Activated T-cell treated with anti-CD3 and anti-CD28 coated beads, Interleukin-2, amount 50 U/mL, for 24 hours (primary cell): ENCODE measurements at regions not wholly inside any gene's neighbourhood (a gene's known extent, or its start where the extent isn't known, plus 50 kb on each side); places are given as distances from the start of the nearest gene placed in this dataset.

Experiments used
- DNase-seq: peaks from one replicate; pipeline ENCODE4 v3.0.0-alpha.2; 2020
- H3K27ac Mint-ChIP-seq: 2 replicates; pipeline ENCODE4 v1.8.0; 2020; ENCODE audit warnings: mild to moderate bottlenecking, mixed read lengths
- H3K27me3 Mint-ChIP-seq: 2 replicates; pipeline ENCODE4 v1.8.0; 2020; ENCODE audit warnings: mixed read lengths
- H3K36me3 Mint-ChIP-seq: 2 replicates; pipeline ENCODE4 v1.8.0; 2020; ENCODE audit warnings: low read depth, mixed read lengths
- H3K4me1 Mint-ChIP-seq: 2 replicates; pipeline ENCODE4 v1.8.0; 2020; ENCODE audit warnings: low read depth, mixed read lengths
- H3K4me3 Mint-ChIP-seq: 2 replicates; pipeline ENCODE4 v1.8.0; 2020; ENCODE audit warnings: mild to moderate bottlenecking, moderate library complexity, mixed read lengths
- H3K9me3 Mint-ChIP-seq: 2 replicates; pipeline ENCODE4 v1.8.0; 2020; ENCODE audit warnings: mixed read lengths

DNA sequence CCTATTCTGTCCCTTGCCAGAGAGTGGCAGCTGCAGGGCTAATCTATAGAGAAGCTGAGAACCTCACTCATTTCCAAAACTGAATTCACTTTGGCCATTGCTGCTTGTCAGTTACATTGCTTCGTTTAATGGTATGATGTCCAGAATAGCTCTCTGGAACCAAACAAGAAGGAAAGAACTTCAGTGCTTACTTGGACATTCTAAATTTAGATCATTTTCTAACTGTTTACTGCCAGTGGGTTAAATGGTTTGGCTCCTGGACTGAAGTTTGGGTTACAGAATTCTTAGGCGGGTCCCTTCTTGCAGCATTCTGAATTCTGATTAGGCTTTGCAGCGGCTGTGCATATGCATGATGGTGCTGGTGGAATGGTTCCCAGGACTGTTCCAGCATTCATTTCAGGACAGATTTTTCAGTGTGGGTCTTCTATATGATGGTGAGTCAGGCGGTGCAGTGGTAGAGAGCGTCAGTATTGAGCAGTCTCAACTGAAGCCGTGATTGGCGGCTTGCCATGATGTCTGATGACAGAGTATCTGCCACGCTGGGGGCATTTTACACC is 148.7 kb downstream of the DYRK2 start:
- Mint-ChIP-seq H3K27me3 (no peaks in the 10 kb centered on the region), H3K27ac (no peak overlapping the region), H3K9me3 (no peaks in the 10 kb centered on the region), H3K36me3 (no peaks in the 10 kb centered on the region), H3K4me1 (peaks cover 21% of the 10 kb centered on the region), H3K4me3 (no peak overlapping the region)
- no peak for DNase-seq

DNA sequence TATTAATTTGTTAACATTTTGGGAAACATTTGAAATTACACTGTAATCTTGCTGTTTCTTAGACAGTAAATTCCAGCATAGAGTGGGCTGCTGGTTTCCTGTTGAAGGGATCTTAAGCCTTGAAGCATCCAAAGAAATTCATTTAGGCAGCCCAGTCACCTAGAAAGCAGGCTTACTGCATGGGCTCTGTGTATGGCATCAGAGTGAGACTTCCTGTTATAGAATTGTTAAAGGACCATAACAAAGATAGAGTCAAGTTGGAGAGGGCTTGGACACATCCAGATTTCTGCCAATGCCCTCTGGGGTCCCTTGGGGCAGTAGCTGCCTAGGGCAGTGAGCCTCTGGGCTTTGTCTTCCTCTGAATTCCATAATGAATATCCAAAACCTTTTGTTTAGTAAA is 149.2 kb downstream of the DYRK2 start:
- no peak overlapping the region for H3K4me3 Mint-ChIP-seq
- H3K36me3 Mint-ChIP-seq, result no peaks in the 10 kb centered on the region
- H3K4me1 Mint-ChIP-seq, result peaks cover 23% of the 10 kb centered on the region
- H3K9me3 Mint-ChIP-seq, result no peaks in the 10 kb centered on the region
- no peak for DNase-seq
- H3K27ac Mint-ChIP-seq, result no peak overlapping the region
- no peaks in the 10 kb centered on the region for H3K27me3 Mint-ChIP-seq

DNA sequence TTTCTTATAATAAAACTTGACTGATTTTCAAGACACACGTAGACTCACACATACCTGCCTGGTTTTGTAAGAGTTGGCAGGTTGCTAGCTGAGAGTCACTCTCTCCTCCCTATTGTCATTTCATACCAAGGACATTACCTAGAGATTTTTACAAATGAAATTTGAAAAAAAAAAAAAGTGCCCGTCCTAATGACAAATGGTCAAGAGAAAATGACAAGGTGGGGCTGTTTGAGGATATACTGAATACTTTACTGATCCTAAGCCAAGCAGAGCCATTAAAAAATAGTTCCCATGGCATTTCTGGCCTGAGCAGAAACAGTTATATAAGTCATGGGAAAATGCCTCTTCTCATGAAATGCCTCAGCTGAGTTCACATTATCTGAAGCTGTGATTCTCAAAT is 150.2 kb downstream of the DYRK2 start:
- H3K4me1 Mint-ChIP-seq, result peaks cover 25% of the 10 kb centered on the region
- no peaks in the 10 kb centered on the region for H3K9me3 Mint-ChIP-seq
- DNase-seq, result no peak
- no peak overlapping the region for H3K4me3 Mint-ChIP-seq
- H3K27me3 Mint-ChIP-seq, result no peaks in the 10 kb centered on the region
- no peaks in the 10 kb centered on the region for H3K36me3 Mint-ChIP-seq
- H3K27ac Mint-ChIP-seq, result no peak overlapping the region

- Mint-ChIP-seq H3K4me1 (peaks cover 32% of the 10 kb centered on the region), H3K27ac (no peak overlapping the region), H3K36me3 (no peaks in the 10 kb centered on the region), H3K9me3 (no peaks in the 10 kb centered on the region), H3K27me3 (no peaks in the 10 kb centered on the region), H3K4me3 (no peak overlapping the region)
- DNase-seq, result no peak
Measured at GRCh38 chr12:67802731-67803130, 154.2 kb downstream of the DYRK2 start.

DNA sequence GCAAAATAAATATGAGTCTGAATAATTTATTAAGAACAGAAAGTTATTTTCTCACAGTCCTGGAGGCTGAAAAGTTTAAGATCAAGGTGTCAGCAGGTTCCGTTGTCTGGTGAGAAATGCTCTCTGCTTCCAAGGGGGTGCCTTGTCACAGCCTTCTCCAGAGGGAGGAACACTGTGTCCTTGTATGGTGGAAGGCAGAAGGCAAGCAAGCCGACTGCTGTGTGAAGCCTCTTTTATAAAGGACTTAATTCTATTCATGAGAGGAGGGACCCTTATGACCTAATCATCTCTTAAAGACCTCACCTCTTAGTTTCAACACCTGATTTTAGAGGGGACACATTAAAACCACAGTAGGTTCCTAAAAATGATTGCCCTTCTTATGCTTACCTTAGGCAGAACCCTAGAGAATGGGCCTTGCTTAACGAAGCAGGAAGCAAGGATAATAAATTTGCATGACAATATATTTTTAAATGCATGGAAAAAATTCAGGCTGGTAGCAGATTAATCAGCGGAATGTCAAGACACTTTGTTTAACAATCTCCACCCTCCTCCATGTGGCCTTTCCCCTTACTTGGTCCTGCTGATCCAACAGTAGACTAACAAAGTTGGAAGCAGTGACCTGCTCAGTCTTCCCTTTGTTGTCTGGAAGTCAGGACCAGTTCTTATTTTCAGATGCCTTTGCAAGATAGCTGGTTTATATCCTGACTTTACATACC is 154.9 kb downstream of the DYRK2 start:
- DNase-seq, result no peak
- Mint-ChIP-seq H3K27ac (no peak overlapping the region), H3K36me3 (no peaks in the 10 kb centered on the region), H3K27me3 (no peaks in the 10 kb centered on the region), H3K4me3 (no peak overlapping the region), H3K4me1 (peaks cover 39% of the 10 kb centered on the region), H3K9me3 (no peaks in the 10 kb centered on the region)

DNA sequence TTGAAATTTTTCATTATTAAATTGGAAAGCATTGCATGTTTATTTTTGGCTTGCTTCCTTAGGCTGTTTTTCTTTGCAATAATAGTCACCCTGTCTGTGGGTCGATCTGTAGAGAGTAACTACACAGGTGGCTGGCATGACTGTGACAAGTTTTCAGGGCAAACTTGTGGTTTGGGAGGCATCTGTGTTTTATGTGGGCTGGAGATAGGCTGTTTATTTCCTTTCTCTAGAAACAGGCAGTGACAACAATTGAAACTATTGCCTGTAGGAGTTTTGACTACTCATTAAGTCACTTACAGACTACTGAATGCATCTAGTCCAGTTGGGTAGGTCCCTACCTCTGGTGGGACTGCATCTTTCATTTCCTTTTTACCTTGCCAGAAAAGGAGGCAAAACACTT is 155.6 kb downstream of the DYRK2 start:
- H3K9me3 Mint-ChIP-seq, result no peaks in the 10 kb centered on the region
- H3K4me1 Mint-ChIP-seq, result peaks cover 38% of the 10 kb centered on the region
- H3K27me3 Mint-ChIP-seq, result no peaks in the 10 kb centered on the region
- H3K36me3 Mint-ChIP-seq, result no peaks in the 10 kb centered on the region
- H3K4me3 Mint-ChIP-seq, result no peak overlapping the region
- DNase-seq, result no peak
- no peak overlapping the region for H3K27ac Mint-ChIP-seq

- Mint-ChIP-seq H3K4me3 (no peak overlapping the region), H3K9me3 (peaks cover 5% of the 10 kb centered on the region), H3K36me3 (no peaks in the 10 kb centered on the region), H3K4me1 (peaks cover 35% of the 10 kb centered on the region), H3K27me3 (no peaks in the 10 kb centered on the region), H3K27ac (no peak overlapping the region)
- DNase-seq, result no peak
Measured at GRCh38 chr12:67807814-67808213, 159.3 kb downstream of the DYRK2 start.

DNA sequence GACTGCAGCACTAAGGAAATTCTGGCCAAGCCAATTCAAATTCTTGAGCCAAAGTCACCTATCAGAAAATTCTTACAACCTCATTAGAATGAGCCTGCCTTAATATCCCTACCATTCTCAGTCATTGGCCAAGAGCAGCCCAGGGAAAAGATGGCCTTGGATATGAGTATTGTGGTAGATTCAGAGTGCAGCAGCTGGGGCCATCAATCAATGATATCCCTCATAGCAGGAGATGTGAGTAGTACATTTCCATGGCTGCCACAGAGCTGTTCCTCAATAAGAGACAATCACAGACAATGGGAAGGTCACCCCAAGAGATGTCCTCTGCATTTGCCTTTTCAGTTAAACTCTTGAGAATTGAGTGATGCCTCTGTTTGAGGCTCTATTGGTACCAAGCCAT is 161.6 kb downstream of the DYRK2 start:
- Mint-ChIP-seq H3K27me3 (no peaks in the 10 kb centered on the region), H3K4me1 (peaks cover 39% of the 10 kb centered on the region), H3K36me3 (peaks cover 4% of the 10 kb centered on the region), H3K4me3 (no peak overlapping the region), H3K9me3 (peaks cover 10% of the 10 kb centered on the region), H3K27ac (no peak overlapping the region)
- DNase-seq, result no peak

DNA sequence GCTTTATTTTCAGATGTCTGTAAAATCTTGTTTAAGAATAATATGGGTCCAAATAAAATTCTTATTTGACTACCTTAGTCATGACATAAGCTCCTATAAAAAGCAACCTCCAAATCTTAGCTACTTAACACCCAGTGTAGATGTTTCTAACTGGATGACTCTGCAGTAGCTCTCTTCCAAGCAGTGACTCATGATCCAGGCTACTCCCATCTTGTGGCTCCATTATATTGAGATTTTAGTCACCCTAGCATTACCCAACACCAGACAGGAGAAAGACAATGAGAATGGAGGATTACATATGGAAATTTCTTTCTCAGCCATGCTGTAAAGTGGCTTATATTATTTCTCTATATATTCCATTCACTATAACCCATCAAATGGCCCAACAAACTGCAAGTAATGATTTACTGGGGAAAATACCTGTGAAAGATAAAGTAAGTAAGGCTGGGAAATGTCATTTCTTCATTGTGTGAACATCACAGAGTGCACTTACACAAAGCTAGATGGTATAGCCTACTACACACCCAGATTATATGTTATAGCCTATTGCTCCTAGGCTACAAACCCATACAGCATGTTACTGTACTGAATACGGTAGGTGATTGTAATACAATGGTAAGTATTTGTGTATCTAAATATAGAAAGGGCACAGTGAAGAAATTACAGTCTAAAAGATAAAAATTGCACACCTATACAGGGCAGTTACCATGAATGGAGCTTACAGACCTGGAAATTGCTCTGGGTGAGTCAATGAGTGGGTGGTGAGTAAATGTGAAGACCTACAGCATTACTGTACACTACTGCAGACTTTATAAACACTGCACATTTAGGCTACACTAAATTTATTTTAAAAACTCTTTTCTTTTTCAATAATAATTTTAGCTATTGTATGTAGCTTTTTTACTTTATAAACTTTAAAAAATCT is 163.2 kb downstream of the DYRK2 start:
- no peak for DNase-seq
- peaks cover 14% of the 10 kb centered on the region for H3K9me3 Mint-ChIP-seq
- peak overlapping the region; percentile 19 for H3K27ac Mint-ChIP-seq
- H3K4me3 Mint-ChIP-seq, result no peak overlapping the region
- H3K27me3 Mint-ChIP-seq, result no peaks in the 10 kb centered on the region
- H3K4me1 Mint-ChIP-seq, result peaks cover 39% of the 10 kb centered on the region
- peaks cover 6% of the 10 kb centered on the region for H3K36me3 Mint-ChIP-seq

- no peaks in the 10 kb centered on the region for H3K27me3 Mint-ChIP-seq
- no peak overlapping the region for H3K27ac Mint-ChIP-seq
- no peak overlapping the region for H3K4me3 Mint-ChIP-seq
- no peak for DNase-seq
- peaks cover 9% of the 10 kb centered on the region for H3K36me3 Mint-ChIP-seq
- peaks cover 25% of the 10 kb centered on the region for H3K4me1 Mint-ChIP-seq
- peaks cover 17% of the 10 kb centered on the region for H3K9me3 Mint-ChIP-seq
Measured at GRCh38 chr12:67813456-67813904, 164.9 kb downstream of the DYRK2 start.

GRCh38 chr12:67816269-67816668 is 167.7 kb downstream of the DYRK2 start:
- Mint-ChIP-seq H3K4me3 (no peak overlapping the region), H3K36me3 (peaks cover 9% of the 10 kb centered on the region), H3K4me1 (peaks cover 14% of the 10 kb centered on the region), H3K27ac (no peak overlapping the region), H3K27me3 (no peaks in the 10 kb centered on the region), H3K9me3 (peaks cover 12% of the 10 kb centered on the region)
- DNase-seq, result no peak

DNA sequence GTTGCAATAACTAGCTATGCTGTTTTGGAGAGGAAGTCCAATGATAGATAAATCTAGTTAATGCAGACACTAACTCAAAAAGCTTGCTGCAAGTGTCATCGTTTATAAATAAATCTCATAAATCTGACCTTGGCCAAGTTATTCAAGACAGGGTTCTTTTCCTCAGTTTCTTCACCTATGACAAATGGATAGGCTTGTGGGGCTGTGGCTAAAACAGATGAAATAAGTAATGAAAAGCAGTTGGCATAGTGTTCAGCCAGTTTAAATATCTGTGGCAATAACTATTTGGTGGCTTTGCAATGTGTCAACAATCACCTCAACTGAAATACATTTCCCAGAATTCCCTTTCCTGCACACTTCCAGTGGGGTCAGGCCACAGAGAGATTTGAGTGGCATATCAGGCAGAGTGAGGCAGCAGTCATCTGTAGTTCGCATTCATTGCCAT is 169.9 kb downstream of the DYRK2 start:
- Mint-ChIP-seq H3K27ac (no peak overlapping the region), H3K36me3 (peaks cover 9% of the 10 kb centered on the region), H3K27me3 (no peaks in the 10 kb centered on the region), H3K4me1 (peaks cover under 1% of the 10 kb centered on the region), H3K9me3 (peaks cover 10% of the 10 kb centered on the region), H3K4me3 (no peak overlapping the region)
- no peak for DNase-seq

GRCh38 chr12:67819902-67820301 is 169.3 kb upstream of the IFNG-AS1 start:
- Mint-ChIP-seq H3K4me1 (no peaks in the 10 kb centered on the region), H3K27ac (no peak overlapping the region), H3K36me3 (peaks cover 7% of the 10 kb centered on the region), H3K4me3 (no peak overlapping the region), H3K27me3 (no peaks in the 10 kb centered on the region), H3K9me3 (peaks cover 10% of the 10 kb centered on the region)
- no peak for DNase-seq

DNA sequence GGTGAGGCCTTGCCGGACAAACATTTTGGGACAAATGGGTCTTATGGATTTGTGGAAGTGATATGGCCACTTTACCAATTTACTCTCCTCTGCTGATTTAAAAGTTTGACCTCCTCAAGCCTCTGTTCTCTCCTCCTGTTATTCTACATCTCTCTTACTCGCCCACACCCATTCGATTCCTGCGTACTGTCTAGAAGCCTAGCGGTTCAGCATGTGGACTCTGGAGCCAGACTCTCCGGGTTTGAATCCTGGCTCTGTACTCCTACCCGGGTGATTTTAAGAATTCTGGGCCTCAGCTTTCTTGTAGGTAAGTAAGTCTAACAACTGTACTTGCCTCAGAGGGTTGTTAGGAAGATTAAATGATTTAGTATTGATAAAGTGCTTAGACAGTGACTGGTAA is 168.6 kb upstream of the IFNG-AS1 start:
- Mint-ChIP-seq H3K9me3 (peaks cover 3% of the 10 kb centered on the region), H3K27ac (no peak overlapping the region), H3K4me1 (no peaks in the 10 kb centered on the region), H3K27me3 (no peaks in the 10 kb centered on the region), H3K4me3 (no peak overlapping the region), H3K36me3 (peaks cover 4% of the 10 kb centered on the region)
- DNase-seq, result no peak

GRCh38 chr12:67822826-67823225 is 166.4 kb upstream of the IFNG-AS1 start:
- no peaks in the 10 kb centered on the region for H3K9me3 Mint-ChIP-seq
- H3K4me1 Mint-ChIP-seq, result peaks cover 10% of the 10 kb centered on the region
- H3K36me3 Mint-ChIP-seq, result no peaks in the 10 kb centered on the region
- DNase-seq, result no peak
- H3K27ac Mint-ChIP-seq, result no peak overlapping the region
- no peaks in the 10 kb centered on the region for H3K27me3 Mint-ChIP-seq
- no peak overlapping the region for H3K4me3 Mint-ChIP-seq
